T-helper 2 cell treated with Interferon-gamma antibody and Interleukin-4, amounts not matched to agents 5 μg/mL and 100 μg/mL, for 36 hours (primary cell): ENCODE measurements at regions not wholly inside any gene's neighbourhood (a gene's known extent, or its start where the extent isn't known, plus 50 kb on each side); places are given as distances from the start of the nearest gene placed in this dataset.

Experiments used
- DNase-seq: peaks from one replicate; pipeline ENCODE4 v3.0.0; 2021; ENCODE audit warnings: low spot score
- H3K27ac Mint-ChIP-seq: one replicate; pipeline ENCODE4 v1.8.0; 2021; ENCODE audit warnings: mild to moderate bottlenecking, mixed read lengths
- H3K27me3 Mint-ChIP-seq: one replicate; pipeline ENCODE4 v1.8.0; 2021; ENCODE audit warnings: low read depth, mixed read lengths
- H3K36me3 Mint-ChIP-seq: one replicate; pipeline ENCODE4 v1.8.0; 2021; ENCODE audit warnings: low read depth, mixed read lengths
- H3K4me1 Mint-ChIP-seq: one replicate; pipeline ENCODE4 v1.8.0; 2021; ENCODE audit warnings: low read depth, mixed read lengths
- H3K4me3 Mint-ChIP-seq: one replicate; pipeline ENCODE4 v1.8.0; 2022; ENCODE audit warnings: mild to moderate bottlenecking, moderate library complexity, mixed read lengths
- H3K9me3 Mint-ChIP-seq: one replicate; pipeline ENCODE4 v1.8.0; 2021; ENCODE audit warnings: mixed read lengths

- Mint-ChIP-seq H3K9me3 (peaks cover 16% of the 10 kb centered on the region), H3K36me3 (no peaks in the 10 kb centered on the region), H3K27me3 (no peaks in the 10 kb centered on the region), H3K27ac (no peak overlapping the region), H3K4me3 (no peak overlapping the region), H3K4me1 (no peaks in the 10 kb centered on the region)
- DNase-seq, result no peak
These were observed 74.1 kb upstream of the GLI2 start for GRCh38 chr2:120661551-120661950.

- Mint-ChIP-seq H3K9me3 (peaks cover 19% of the 10 kb centered on the region), H3K4me1 (no peaks in the 10 kb centered on the region), H3K4me3 (no peak overlapping the region), H3K27ac (no peak overlapping the region), H3K36me3 (no peaks in the 10 kb centered on the region), H3K27me3 (no peaks in the 10 kb centered on the region)
- DNase-seq, result no peak
These were observed 73.6 kb upstream of the GLI2 start for GRCh38 chr2:120662046-120662445.

GRCh38 chr2:120662746-120663145, 72.9 kb upstream of the GLI2 start:
- H3K4me1 Mint-ChIP-seq, result no peaks in the 10 kb centered on the region
- no peaks in the 10 kb centered on the region for H3K36me3 Mint-ChIP-seq

GRCh38 chr2:120666433-120666832, 69.2 kb upstream of the GLI2 start:
- Mint-ChIP-seq H3K4me3 (no peak overlapping the region), H3K36me3 (no peaks in the 10 kb centered on the region), H3K27ac (no peak overlapping the region), H3K27me3 (peaks cover 12% of the 10 kb centered on the region), H3K9me3 (peaks cover 19% of the 10 kb centered on the region), H3K4me1 (no peaks in the 10 kb centered on the region)
- no peak for DNase-seq

More at GRCh38 chr2:120662746-120663145, 72.9 kb upstream of the GLI2 start:
- no peak overlapping the region for H3K4me3 Mint-ChIP-seq
- no peak for DNase-seq
- peaks cover 19% of the 10 kb centered on the region for H3K9me3 Mint-ChIP-seq
- H3K27ac Mint-ChIP-seq, result no peak overlapping the region
- H3K27me3 Mint-ChIP-seq, result no peaks in the 10 kb centered on the region

- Mint-ChIP-seq H3K27ac (no peak overlapping the region), H3K27me3 (peaks cover 12% of the 10 kb centered on the region), H3K4me1 (no peaks in the 10 kb centered on the region), H3K4me3 (no peak overlapping the region), H3K9me3 (peaks cover 19% of the 10 kb centered on the region), H3K36me3 (no peaks in the 10 kb centered on the region)
- DNase-seq, result no peak
These were observed 67.7 kb upstream of the GLI2 start for GRCh38 chr2:120667981-120668380.

GRCh38 chr2:120669121-120669952, 66.3 kb upstream of the GLI2 start:
- no peak overlapping the region for H3K4me3 Mint-ChIP-seq
- no peaks in the 10 kb centered on the region for H3K36me3 Mint-ChIP-seq
- no peaks in the 10 kb centered on the region for H3K4me1 Mint-ChIP-seq
- H3K9me3 Mint-ChIP-seq, result peaks cover 17% of the 10 kb centered on the region
- no peak overlapping the region for H3K27ac Mint-ChIP-seq
- DNase-seq, result no peak
- peaks cover 12% of the 10 kb centered on the region for H3K27me3 Mint-ChIP-seq

- peaks cover 13% of the 10 kb centered on the region for H3K9me3 Mint-ChIP-seq
- DNase-seq, result no peak
- no peak overlapping the region for H3K27ac Mint-ChIP-seq
- H3K36me3 Mint-ChIP-seq, result no peaks in the 10 kb centered on the region
- H3K27me3 Mint-ChIP-seq, result peaks cover 12% of the 10 kb centered on the region
- H3K4me3 Mint-ChIP-seq, result no peak overlapping the region
- H3K4me1 Mint-ChIP-seq, result no peaks in the 10 kb centered on the region
These were observed 65.7 kb upstream of the GLI2 start for GRCh38 chr2:120669971-120670370.

GRCh38 chr2:120670371-120670770, 65.3 kb upstream of the GLI2 start:
- Mint-ChIP-seq H3K27ac (no peak overlapping the region), H3K36me3 (no peaks in the 10 kb centered on the region), H3K27me3 (peaks cover 12% of the 10 kb centered on the region), H3K4me1 (no peaks in the 10 kb centered on the region), H3K4me3 (no peak overlapping the region), H3K9me3 (peaks cover 11% of the 10 kb centered on the region)
- no peak for DNase-seq

- Mint-ChIP-seq H3K4me3 (no peak overlapping the region), H3K4me1 (no peaks in the 10 kb centered on the region), H3K36me3 (no peaks in the 10 kb centered on the region), H3K27ac (no peak overlapping the region), H3K9me3 (peaks cover 9% of the 10 kb centered on the region), H3K27me3 (peaks cover 14% of the 10 kb centered on the region)
- DNase-seq, result no peak
These were observed 64.7 kb upstream of the GLI2 start for GRCh38 chr2:120670771-120671480.

GRCh38 chr2:120672526-120673204, 63.0 kb upstream of the GLI2 start:
- no peak for DNase-seq
- Mint-ChIP-seq H3K9me3 (no peaks in the 10 kb centered on the region), H3K27ac (no peak overlapping the region), H3K36me3 (no peaks in the 10 kb centered on the region), H3K4me1 (no peaks in the 10 kb centered on the region), H3K27me3 (peaks cover 19% of the 10 kb centered on the region), H3K4me3 (no peak overlapping the region)

GRCh38 chr2:120673205-120673550, 62.5 kb upstream of the GLI2 start:
- Mint-ChIP-seq H3K27me3 (peaks cover 22% of the 10 kb centered on the region), H3K36me3 (no peaks in the 10 kb centered on the region), H3K27ac (no peak overlapping the region), H3K4me3 (no peak overlapping the region), H3K4me1 (no peaks in the 10 kb centered on the region), H3K9me3 (no peaks in the 10 kb centered on the region)
- no peak for DNase-seq

- H3K27ac Mint-ChIP-seq, result no peak overlapping the region
- no peaks in the 10 kb centered on the region for H3K9me3 Mint-ChIP-seq
- no peak overlapping the region for H3K4me3 Mint-ChIP-seq
These were observed 62.1 kb upstream of the GLI2 start for GRCh38 chr2:120673571-120674061.

GRCh38 chr2:120674246-120675170, 61.2 kb upstream of the GLI2 start:
- no peaks in the 10 kb centered on the region for H3K4me1 Mint-ChIP-seq
- DNase-seq, result no peak
- H3K27ac Mint-ChIP-seq, result no peak overlapping the region
- no peaks in the 10 kb centered on the region for H3K9me3 Mint-ChIP-seq
- no peaks in the 10 kb centered on the region for H3K36me3 Mint-ChIP-seq
- H3K4me3 Mint-ChIP-seq, result no peak overlapping the region
- peaks cover 16% of the 10 kb centered on the region for H3K27me3 Mint-ChIP-seq

More at GRCh38 chr2:120673571-120674061, 62.1 kb upstream of the GLI2 start:
- Mint-ChIP-seq H3K4me1 (no peaks in the 10 kb centered on the region), H3K27me3 (peaks cover 21% of the 10 kb centered on the region), H3K36me3 (no peaks in the 10 kb centered on the region)
- no peak for DNase-seq
